GM23248 (cell line): ENCODE measurements at regions not wholly inside any gene's neighbourhood (a gene's known extent, or its start where the extent isn't known, plus 50 kb on each side); places are given as distances from the start of the nearest gene placed in this dataset.

Experiments
- DNase-seq: peaks from one replicate; pipeline ENCODE4 v3.0.0-alpha.2; 2015
- H2AFZ ChIP-seq: fragments of 200-600 bp; sonication (generic); 2 replicates; pipeline ENCODE4 v1.6.1; 2016; ENCODE audit warnings: antibody characterized with exemption
- H3F3A ChIP-seq: fragments of 200-600 bp; sonication (generic); 2 replicates; pipeline ENCODE4 v1.6.1; 2016; ENCODE audit warnings: mild to moderate bottlenecking, antibody characterized with exemption, mixed run types; ENCODE audit not compliant: insufficient read depth
- H3K27ac ChIP-seq: fragments of 200-600 bp; sonication (generic); 2 replicates; pipeline ENCODE4 v1.5.1; 2016; ENCODE audit warnings: mild to moderate bottlenecking
- H3K27me3 ChIP-seq: fragments of 200-600 bp; sonication (generic); replicated peaks from 2 replicates; pipeline ENCODE4 v1.6.1; 2016; ENCODE audit warnings: mild to moderate bottlenecking; ENCODE audit not compliant: insufficient read depth
- H3K36me3 ChIP-seq: fragments of 200-600 bp; sonication (generic); 2 replicates; pipeline ENCODE4 v1.6.1; 2016; ENCODE audit warnings: low read depth, mild to moderate bottlenecking
- H3K4me1 ChIP-seq: fragments of 200-600 bp; sonication (generic); 2 replicates; pipeline ENCODE4 v1.6.1; 2016; ENCODE audit warnings: mild to moderate bottlenecking; ENCODE audit not compliant: insufficient read depth
- H3K4me2 ChIP-seq: fragments of 200-600 bp; sonication (generic); one replicate; pipeline ENCODE4 v1.6.1; 2016; ENCODE audit warnings: mild to moderate bottlenecking; ENCODE audit not compliant: unreplicated experiment
- H3K4me3 ChIP-seq: fragments of 200-600 bp; sonication (generic); 2 replicates; pipeline ENCODE4 v1.5.1; 2016; ENCODE audit warnings: mild to moderate bottlenecking
- H3K79me2 ChIP-seq: fragments of 200-600 bp; sonication (generic); 2 replicates; pipeline ENCODE4 v1.6.1; 2016; ENCODE audit warnings: mild to moderate bottlenecking; ENCODE audit not compliant: insufficient read depth
- H3K9ac ChIP-seq: fragments of 200-600 bp; sonication (generic); 2 replicates; pipeline ENCODE4 v1.6.1; 2016; ENCODE audit warnings: mild to moderate bottlenecking
- H3K9me2 ChIP-seq: fragments of 200-600 bp; sonication (generic); 2 replicates; pipeline ENCODE4 v1.6.1; 2016; ENCODE audit warnings: mixed run types, mild to moderate bottlenecking, moderate library complexity; ENCODE audit not compliant: insufficient read depth
- H3K9me3 ChIP-seq: fragments of 200-600 bp; sonication (generic); one replicate; pipeline ENCODE4 v1.6.1; 2017; ENCODE audit warnings: low read depth
- H4K20me1 ChIP-seq: fragments of 200-600 bp; sonication (generic); 2 replicates; pipeline ENCODE4 v1.6.0; 2016; ENCODE audit not compliant: insufficient read depth
- EZH2 ChIP-seq: fragments of 200-600 bp; sonication (generic); IDR thresholded peaks from 2 replicates; pipeline ENCODE4 v1.6.1; 2018; ENCODE audit warnings: antibody characterized with exemption, mild to moderate bottlenecking; ENCODE audit not compliant: insufficient read depth, poor library complexity, severe bottlenecking
- EZH2phosphoT487 ChIP-seq: fragments of 200-600 bp; sonication (generic); IDR thresholded peaks from 2 replicates; pipeline ENCODE4 v1.6.1; 2018; ENCODE audit warnings: antibody characterized with exemption, moderate library complexity, mild to moderate bottlenecking, low read depth; ENCODE audit not compliant: insufficient read depth
- WGBS, 2 experiments: methylation state at CpG; one replicate each; pipeline ENCODE4 v1.1.6; 2015 to 2017; ENCODE audit warnings: low lambda C conversion rate in 2 of 2, low coverage in 1 of 2; ENCODE audit errors: missing lambda C conversion rate in 2 of 2; 5-methylcytosine and 5-hydroxymethylcytosine counted together
- in situ Hi-C: fragments of 300-500 bp; cut with MboI; formaldehyde crosslinking; loops from 2 replicates; pipeline ENCODE4 v1.15.0; 2020

GRCh38 chr18:8977701-8978100, 124.8 kb upstream of the NDUFV2 start:
- no peak for TF ChIP-seq EZH2phosphoT487
- no peak for TF ChIP-seq EZH2
- no peak overlapping the region for H2AFZ ChIP-seq
- no peak for DNase-seq
- H3K9ac ChIP-seq = no peak overlapping the region
- peaks cover 16% of the 10 kb centered on the region for H3K4me1 ChIP-seq
- no peaks in the 10 kb centered on the region for H4K20me1 ChIP-seq
- peaks cover 6% of the 10 kb centered on the region for H3F3A ChIP-seq
- no peaks in the 10 kb centered on the region for H3K9me2 ChIP-seq
- no peak overlapping the region for H3K4me3 ChIP-seq
- no peaks in the 10 kb centered on the region for H3K27me3 ChIP-seq
- H3K36me3 ChIP-seq = no peaks in the 10 kb centered on the region
- H3K9me3 ChIP-seq = no peaks in the 10 kb centered on the region
- in situ Hi-C loops = no loop called here
- no peak overlapping the region for H3K4me2 ChIP-seq
- no peaks in the 10 kb centered on the region for H3K79me2 ChIP-seq
- 95 to 100% methylated on average over 1 of the region's 1 CpG for WGBS, 2 experiments
- H3K27ac ChIP-seq = no peak overlapping the region

- H2AFZ ChIP-seq = no peak overlapping the region
- no peaks in the 10 kb centered on the region for H4K20me1 ChIP-seq
- no peak overlapping the region for H3K4me3 ChIP-seq
- H3K79me2 ChIP-seq = no peaks in the 10 kb centered on the region
- peaks cover 12% of the 10 kb centered on the region for H3F3A ChIP-seq
- in situ Hi-C loops = no loop called here
- no peak overlapping the region for H3K27ac ChIP-seq
- TF ChIP-seq EZH2 (no peak), EZH2phosphoT487 (no peak)
- no peak overlapping the region for H3K9ac ChIP-seq
- H3K36me3 ChIP-seq = no peaks in the 10 kb centered on the region
- WGBS, 2 experiments = 91 to 95% methylated on average over 6 of the region's 6 CpGs
- peaks cover 21% of the 10 kb centered on the region for H3K4me1 ChIP-seq
- no peaks in the 10 kb centered on the region for H3K9me3 ChIP-seq
- H3K9me2 ChIP-seq = no peaks in the 10 kb centered on the region
- no peak for DNase-seq
- no peak overlapping the region for H3K4me2 ChIP-seq
- H3K27me3 ChIP-seq = no peaks in the 10 kb centered on the region
These were observed 124.1 kb upstream of the NDUFV2 start for GRCh38 chr18:8978394-8978793.

- no peaks in the 10 kb centered on the region for H3K9me3 ChIP-seq
- no peaks in the 10 kb centered on the region for H3K27me3 ChIP-seq
- H2AFZ ChIP-seq = no peak overlapping the region
- TF ChIP-seq EZH2phosphoT487 (no peak), EZH2 (no peak)
- no peak overlapping the region for H3K4me2 ChIP-seq
- H3K79me2 ChIP-seq = no peaks in the 10 kb centered on the region
- no peak overlapping the region for H3K27ac ChIP-seq
- no peak overlapping the region for H3K9ac ChIP-seq
- no peaks in the 10 kb centered on the region for H3K9me2 ChIP-seq
- WGBS, 2 experiments = 91% methylated on average over 3 of the region's 3 CpGs
- H3K4me1 ChIP-seq = peaks cover 21% of the 10 kb centered on the region
- peaks cover 12% of the 10 kb centered on the region for H3F3A ChIP-seq
- no peak for DNase-seq
- no peaks in the 10 kb centered on the region for H3K36me3 ChIP-seq
- H4K20me1 ChIP-seq = no peaks in the 10 kb centered on the region
- in situ Hi-C loops = no loop called here
- H3K4me3 ChIP-seq = no peak overlapping the region
These were observed 123.1 kb upstream of the NDUFV2 start for GRCh38 chr18:8979258-8979988.

- no peak overlapping the region for H3K27ac ChIP-seq
- H3K9me3 ChIP-seq = no peaks in the 10 kb centered on the region
- no peaks in the 10 kb centered on the region for H3K36me3 ChIP-seq
- in situ Hi-C loops = loop anchor here (5.0 kb wide), 1 partner anchor 328 kb away; no protein-coding TSS in a partner anchor
- no peaks in the 10 kb centered on the region for H3K27me3 ChIP-seq
- no peaks in the 10 kb centered on the region for H4K20me1 ChIP-seq
- no peak overlapping the region for H3K4me3 ChIP-seq
- no peak overlapping the region for H3K9ac ChIP-seq
- peaks cover 12% of the 10 kb centered on the region for H3F3A ChIP-seq
- TF ChIP-seq EZH2 = no peak
- no peak for TF ChIP-seq EZH2phosphoT487
- WGBS, 2 experiments = 95 to 96% methylated on average over 6 of the region's 6 CpGs
- no peak for DNase-seq
- H2AFZ ChIP-seq = no peak overlapping the region
- H3K4me1 ChIP-seq = peaks cover 21% of the 10 kb centered on the region
- H3K4me2 ChIP-seq = no peak overlapping the region
- no peaks in the 10 kb centered on the region for H3K79me2 ChIP-seq
- H3K9me2 ChIP-seq = no peaks in the 10 kb centered on the region
These were observed 122.0 kb upstream of the NDUFV2 start for GRCh38 chr18:8980496-8980895.

- Histone ChIP-seq H3K79me2 (no peaks in the 10 kb centered on the region), H3K4me2 (no peak overlapping the region), H2AFZ (no peak overlapping the region), H3K4me1 (peaks cover 21% of the 10 kb centered on the region), H3K27me3 (no peaks in the 10 kb centered on the region), H3F3A (peaks cover 12% of the 10 kb centered on the region), H3K4me3 (no peak overlapping the region), H3K9me3 (no peaks in the 10 kb centered on the region), H3K36me3 (no peaks in the 10 kb centered on the region), H3K27ac (no peak overlapping the region), H3K9ac (no peak overlapping the region), H4K20me1 (no peaks in the 10 kb centered on the region), H3K9me2 (no peaks in the 10 kb centered on the region)
- in situ Hi-C loops = loop anchor here (5.0 kb wide), 1 partner anchor 329 kb away; no protein-coding TSS in a partner anchor
- DNase-seq = no peak
- 97 to 98% methylated on average over 6 of the region's 6 CpGs for WGBS, 2 experiments
- TF ChIP-seq EZH2phosphoT487 (no peak), EZH2 (no peak)
These were observed 121.6 kb upstream of the NDUFV2 start for GRCh38 chr18:8980918-8981317.
